T-helper 1 cell treated with Interleukin-12 subunit alpha and Interleukin-12 subunit beta and Interleukin-4 antibody, amounts not matched to agents 30 μg/mL and 1 μg/mL, for 36 hours (primary cell): ENCODE measurements at regions not wholly inside any gene's neighbourhood (a gene's known extent, or its start where the extent isn't known, plus 50 kb on each side); places are given as distances from the start of the nearest gene placed in this dataset.

ENCODE experiments used
- H3K27ac Mint-ChIP-seq: one replicate; pipeline ENCODE4 v1.8.0; 2021; ENCODE audit warnings: mild to moderate bottlenecking, mixed read lengths
- H3K27me3 Mint-ChIP-seq: one replicate; pipeline ENCODE4 v1.8.0; 2021; ENCODE audit warnings: low read depth, mixed read lengths
- H3K36me3 Mint-ChIP-seq: one replicate; pipeline ENCODE4 v1.8.0; 2021; ENCODE audit warnings: low read depth, mixed read lengths
- H3K4me1 Mint-ChIP-seq: one replicate; pipeline ENCODE4 v1.8.0; 2021; ENCODE audit warnings: low read depth, mixed read lengths
- H3K4me3 Mint-ChIP-seq: one replicate; pipeline ENCODE4 v1.8.0; 2021; ENCODE audit warnings: mild to moderate bottlenecking, moderate library complexity, mixed read lengths
- H3K9me3 Mint-ChIP-seq: one replicate; pipeline ENCODE4 v1.8.0; 2021; ENCODE audit warnings: mixed read lengths

DNA sequence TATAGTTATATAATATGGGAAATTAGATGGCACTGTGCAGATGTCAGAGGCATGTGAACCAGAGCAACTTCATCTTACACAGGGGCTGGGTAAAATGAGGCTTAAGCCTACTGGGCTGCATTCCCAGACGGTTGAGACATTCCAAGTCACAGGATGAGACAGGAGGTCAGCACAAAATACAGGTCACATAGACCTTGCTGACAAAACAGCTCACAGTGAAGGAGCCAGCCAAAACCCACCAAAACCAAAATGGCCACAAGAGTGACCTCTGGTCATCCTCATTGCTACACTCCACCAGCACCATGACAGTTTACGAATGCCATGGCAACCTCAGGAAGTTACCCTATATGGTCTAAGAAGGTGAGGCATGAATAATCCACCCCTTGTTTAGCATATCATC is 479.4 kb downstream of the TLR4 start:
- no peak overlapping the region for H3K27ac Mint-ChIP-seq
- no peak overlapping the region for H3K4me3 Mint-ChIP-seq
- H3K27me3 Mint-ChIP-seq, result no peaks in the 10 kb centered on the region
- H3K4me1 Mint-ChIP-seq, result no peaks in the 10 kb centered on the region
- no peaks in the 10 kb centered on the region for H3K36me3 Mint-ChIP-seq
- no peaks in the 10 kb centered on the region for H3K9me3 Mint-ChIP-seq

- H3K36me3 Mint-ChIP-seq, result no peaks in the 10 kb centered on the region
- H3K4me3 Mint-ChIP-seq, result no peak overlapping the region
- H3K9me3 Mint-ChIP-seq, result peaks cover 3% of the 10 kb centered on the region
These were observed 483.2 kb downstream of the TLR4 start for GRCh38 chr9:118187408-118187807.

GRCh38 chr9:118189615-118190014 is 485.4 kb downstream of the TLR4 start:
- H3K27ac Mint-ChIP-seq, result no peak overlapping the region
- no peaks in the 10 kb centered on the region for H3K27me3 Mint-ChIP-seq
- no peak overlapping the region for H3K4me3 Mint-ChIP-seq
- no peaks in the 10 kb centered on the region for H3K36me3 Mint-ChIP-seq
- peaks cover 5% of the 10 kb centered on the region for H3K9me3 Mint-ChIP-seq
- no peaks in the 10 kb centered on the region for H3K4me1 Mint-ChIP-seq

More at GRCh38 chr9:118187408-118187807, 483.2 kb downstream of the TLR4 start:
- Mint-ChIP-seq H3K27me3 (no peaks in the 10 kb centered on the region), H3K27ac (no peak overlapping the region), H3K4me1 (no peaks in the 10 kb centered on the region)

GRCh38 chr9:118192807-118193206 is 488.6 kb downstream of the TLR4 start:
- Mint-ChIP-seq H3K4me1 (no peaks in the 10 kb centered on the region), H3K4me3 (no peak overlapping the region), H3K36me3 (no peaks in the 10 kb centered on the region), H3K27ac (no peak overlapping the region), H3K9me3 (peaks cover 15% of the 10 kb centered on the region), H3K27me3 (no peaks in the 10 kb centered on the region)

- peaks cover 7% of the 10 kb centered on the region for H3K9me3 Mint-ChIP-seq
- H3K4me1 Mint-ChIP-seq, result no peaks in the 10 kb centered on the region
- no peaks in the 10 kb centered on the region for H3K36me3 Mint-ChIP-seq
- no peak overlapping the region for H3K4me3 Mint-ChIP-seq
- H3K27me3 Mint-ChIP-seq, result no peaks in the 10 kb centered on the region
- H3K27ac Mint-ChIP-seq, result no peak overlapping the region
These were observed 505.1 kb downstream of the TLR4 start for GRCh38 chr9:118209343-118209742.

- no peak overlapping the region for H3K27ac Mint-ChIP-seq
- H3K4me3 Mint-ChIP-seq, result no peak overlapping the region
- H3K9me3 Mint-ChIP-seq, result no peaks in the 10 kb centered on the region
- no peaks in the 10 kb centered on the region for H3K4me1 Mint-ChIP-seq
- no peaks in the 10 kb centered on the region for H3K36me3 Mint-ChIP-seq
- H3K27me3 Mint-ChIP-seq, result no peaks in the 10 kb centered on the region
These were observed 511.3 kb downstream of the TLR4 start for GRCh38 chr9:118215549-118215948.

DNA sequence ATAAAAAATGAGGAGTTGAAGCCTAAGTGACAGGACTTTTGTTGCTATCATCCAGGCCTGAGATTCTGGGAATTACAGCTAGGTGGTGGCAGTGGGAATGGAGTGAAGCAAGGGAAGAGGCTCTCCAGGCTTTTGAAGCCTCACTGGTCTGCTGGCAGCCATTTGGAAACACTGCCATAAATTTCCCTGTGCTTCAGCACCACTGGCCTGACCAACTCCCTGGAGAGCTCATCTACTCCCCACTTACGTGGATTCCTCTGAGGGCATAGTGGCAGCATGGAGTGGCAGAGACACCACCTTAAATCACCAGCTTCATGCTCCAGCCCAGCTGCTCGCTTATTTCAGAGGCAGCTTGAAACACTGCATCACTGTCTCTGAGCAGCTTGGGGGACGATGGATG is 518.2 kb downstream of the TLR4 start:
- Mint-ChIP-seq H3K36me3 (no peaks in the 10 kb centered on the region), H3K9me3 (no peaks in the 10 kb centered on the region), H3K27ac (no peak overlapping the region), H3K27me3 (no peaks in the 10 kb centered on the region), H3K4me3 (no peak overlapping the region), H3K4me1 (no peaks in the 10 kb centered on the region)

DNA sequence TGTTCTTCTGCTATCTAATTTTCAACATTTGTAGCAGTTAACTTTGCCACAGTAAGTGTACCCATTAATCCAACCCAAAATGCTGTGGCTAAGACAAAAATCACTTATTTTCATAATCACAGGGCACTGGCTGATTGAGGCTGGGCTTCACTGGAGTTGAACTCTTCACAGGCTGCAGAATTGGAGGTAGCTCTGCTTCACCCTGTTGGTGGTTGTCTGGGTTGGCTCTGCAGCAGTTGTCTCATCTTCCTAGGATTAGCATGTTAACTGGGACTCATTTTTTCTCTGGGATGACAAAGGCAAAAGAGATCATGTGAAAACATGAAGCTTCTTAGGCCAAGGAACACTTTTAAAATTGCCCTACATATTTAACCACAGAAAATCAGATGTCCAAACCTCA is 518.9 kb downstream of the TLR4 start:
- Mint-ChIP-seq H3K4me1 (no peaks in the 10 kb centered on the region), H3K27ac (no peak overlapping the region), H3K9me3 (no peaks in the 10 kb centered on the region), H3K27me3 (no peaks in the 10 kb centered on the region), H3K36me3 (no peaks in the 10 kb centered on the region), H3K4me3 (no peak overlapping the region)

- H3K27ac Mint-ChIP-seq, result no peak overlapping the region
- H3K36me3 Mint-ChIP-seq, result no peaks in the 10 kb centered on the region
These were observed 526.1 kb downstream of the TLR4 start for GRCh38 chr9:118230329-118230728.

DNA sequence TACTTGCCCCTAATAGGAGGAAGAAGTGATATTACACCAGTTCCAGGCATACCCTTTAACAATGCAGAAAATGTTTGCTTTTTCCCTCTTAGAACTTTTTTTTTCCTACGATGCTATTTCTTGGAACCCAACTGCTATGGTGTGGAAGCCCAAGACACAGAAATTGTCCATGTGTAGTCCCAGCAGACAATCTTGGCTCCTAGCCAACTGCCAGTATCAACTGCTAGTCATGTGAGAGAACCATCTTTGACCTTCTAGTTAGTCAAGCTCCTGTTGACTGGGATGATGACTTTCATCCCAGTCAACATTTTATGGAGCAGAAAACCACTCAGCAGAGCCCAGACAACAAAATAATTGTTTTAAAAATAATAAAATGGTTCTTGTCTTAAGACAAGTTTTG is 532.4 kb downstream of the TLR4 start:
- no peaks in the 10 kb centered on the region for H3K36me3 Mint-ChIP-seq
- peaks cover 6% of the 10 kb centered on the region for H3K9me3 Mint-ChIP-seq
- H3K4me1 Mint-ChIP-seq, result no peaks in the 10 kb centered on the region
- no peaks in the 10 kb centered on the region for H3K27me3 Mint-ChIP-seq
- no peak overlapping the region for H3K27ac Mint-ChIP-seq
- H3K4me3 Mint-ChIP-seq, result no peak overlapping the region

More at GRCh38 chr9:118230329-118230728, 526.1 kb downstream of the TLR4 start:
- H3K9me3 Mint-ChIP-seq, result no peaks in the 10 kb centered on the region
- no peaks in the 10 kb centered on the region for H3K4me1 Mint-ChIP-seq
- H3K4me3 Mint-ChIP-seq, result no peak overlapping the region
- H3K27me3 Mint-ChIP-seq, result no peaks in the 10 kb centered on the region

DNA sequence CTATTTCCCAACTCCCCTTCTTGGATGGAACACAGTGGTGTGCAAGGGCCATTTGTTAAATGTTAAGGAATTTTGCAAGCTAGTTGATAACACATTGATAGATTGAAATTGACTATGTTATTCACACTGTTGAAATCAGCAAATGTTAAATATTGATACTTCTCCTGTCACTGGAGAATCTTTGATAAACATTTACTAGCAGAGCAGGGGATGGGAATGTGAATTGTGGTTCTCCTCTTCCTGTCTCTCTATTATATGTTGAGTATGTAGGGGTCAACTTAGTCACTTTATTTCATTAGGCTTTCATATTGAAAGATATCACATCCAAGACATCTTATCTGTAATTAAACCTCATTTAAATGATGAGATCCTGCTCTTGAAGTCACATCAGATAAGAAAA is 533.9 kb downstream of the TLR4 start:
- no peaks in the 10 kb centered on the region for H3K36me3 Mint-ChIP-seq
- peaks cover 7% of the 10 kb centered on the region for H3K9me3 Mint-ChIP-seq

DNA sequence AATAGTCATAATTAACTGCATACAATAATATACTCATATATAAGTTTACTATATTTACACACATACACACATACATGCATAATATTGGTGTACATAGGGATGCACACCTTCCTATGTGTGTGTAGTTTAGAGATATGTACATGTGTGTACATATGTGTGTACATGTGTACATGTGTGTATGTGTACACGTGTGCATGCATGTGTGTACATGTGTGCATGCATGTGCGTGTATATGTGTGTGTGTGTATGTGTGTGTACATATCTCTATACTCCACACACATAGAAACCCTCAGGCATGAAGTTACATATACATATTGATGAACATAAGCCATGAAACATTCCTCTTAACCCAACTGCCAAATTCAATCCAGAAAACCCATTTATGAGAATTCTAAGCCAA is 547.8 kb downstream of the TLR4 start:
- Mint-ChIP-seq H3K36me3 (no peaks in the 10 kb centered on the region), H3K9me3 (no peaks in the 10 kb centered on the region), H3K27me3 (no peaks in the 10 kb centered on the region), H3K4me1 (no peaks in the 10 kb centered on the region), H3K4me3 (no peak overlapping the region), H3K27ac (no peak overlapping the region)

More for the DNA sequence above, 533.9 kb downstream of the TLR4 start:
- no peaks in the 10 kb centered on the region for H3K4me1 Mint-ChIP-seq
- no peak overlapping the region for H3K27ac Mint-ChIP-seq
- no peaks in the 10 kb centered on the region for H3K27me3 Mint-ChIP-seq
- no peak overlapping the region for H3K4me3 Mint-ChIP-seq

GRCh38 chr9:118262191-118262590 is 558.0 kb downstream of the TLR4 start:
- Mint-ChIP-seq H3K27ac (no peak overlapping the region), H3K27me3 (no peaks in the 10 kb centered on the region), H3K36me3 (no peaks in the 10 kb centered on the region), H3K4me1 (no peaks in the 10 kb centered on the region), H3K9me3 (peaks cover 10% of the 10 kb centered on the region), H3K4me3 (no peak overlapping the region)

- H3K4me1 Mint-ChIP-seq, result no peaks in the 10 kb centered on the region
- H3K36me3 Mint-ChIP-seq, result no peaks in the 10 kb centered on the region
- H3K9me3 Mint-ChIP-seq, result peaks cover 10% of the 10 kb centered on the region
- no peaks in the 10 kb centered on the region for H3K27me3 Mint-ChIP-seq
- H3K4me3 Mint-ChIP-seq, result no peak overlapping the region
- no peak overlapping the region for H3K27ac Mint-ChIP-seq
These were observed 559.7 kb downstream of the TLR4 start for GRCh38 chr9:118263949-118264348.

GRCh38 chr9:118268046-118268445 is 563.8 kb downstream of the TLR4 start:
- Mint-ChIP-seq H3K27ac (no peak overlapping the region), H3K4me1 (no peaks in the 10 kb centered on the region), H3K27me3 (no peaks in the 10 kb centered on the region), H3K9me3 (no peaks in the 10 kb centered on the region), H3K36me3 (no peaks in the 10 kb centered on the region), H3K4me3 (no peak overlapping the region)

GRCh38 chr9:118269623-118270022 is 565.4 kb downstream of the TLR4 start:
- H3K9me3 Mint-ChIP-seq, result no peaks in the 10 kb centered on the region
- no peaks in the 10 kb centered on the region for H3K27me3 Mint-ChIP-seq
- H3K36me3 Mint-ChIP-seq, result no peaks in the 10 kb centered on the region
- H3K27ac Mint-ChIP-seq, result no peak overlapping the region
- H3K4me1 Mint-ChIP-seq, result no peaks in the 10 kb centered on the region
- no peak overlapping the region for H3K4me3 Mint-ChIP-seq
